GM23338 (cell line): ENCODE measurements at regions not wholly inside any gene's neighbourhood (a gene's known extent, or its start where the extent isn't known, plus 50 kb on each side); places are given as distances from the start of the nearest gene placed in this dataset.

ENCODE experiments used
- ATAC-seq: fragments of 200-7000 bp; cut with Tn5 transposase; 3 replicates; pipeline ENCODE4 v1.9.1; 2020
- DNase-seq: peaks from one replicate; pipeline ENCODE4 v3.0.0-alpha.2; 2015; ENCODE audit warnings: low spot score
- H2AFZ ChIP-seq: fragments of 200-600 bp; sonication (generic); 2 replicates; pipeline ENCODE4 v1.8.0; 2016; ENCODE audit warnings: antibody characterized with exemption, mild to moderate bottlenecking, moderate library complexity
- H3F3A ChIP-seq: fragments of 200-600 bp; sonication (generic); replicated peaks from 2 replicates; pipeline ENCODE4 v1.8.0; 2017; ENCODE audit warnings: antibody characterized with exemption, mixed run types, low read depth
- H3K27ac ChIP-seq: fragments of 200-600 bp; sonication (generic); 2 replicates; pipeline ENCODE4 v1.6.1; 2016; ENCODE audit warnings: low read depth
- H3K27me3 ChIP-seq: fragments of 200-600 bp; sonication (generic); 2 replicates; pipeline ENCODE4 v1.8.0; 2016; ENCODE audit warnings: mild to moderate bottlenecking, mixed run types, moderate library complexity; ENCODE audit not compliant: insufficient read depth
- H3K36me3 ChIP-seq: fragments of 200-600 bp; sonication (generic); 2 replicates; pipeline ENCODE4 v1.8.0; 2016; ENCODE audit warnings: mild to moderate bottlenecking; ENCODE audit not compliant: insufficient read depth
- H3K4me1 ChIP-seq: fragments of 200-600 bp; sonication (generic); 2 replicates; pipeline ENCODE4 v1.8.0; 2016; ENCODE audit warnings: mild to moderate bottlenecking, moderate library complexity; ENCODE audit not compliant: insufficient read depth
- H3K4me2 ChIP-seq: fragments of 200-600 bp; sonication (generic); 2 replicates; pipeline ENCODE4 v1.7.1; 2017; ENCODE audit warnings: mixed run types
- H3K4me3 ChIP-seq: fragments of 200-600 bp; sonication (generic); 2 replicates; pipeline ENCODE4 v1.6.1; 2016; ENCODE audit warnings: mixed run types
- H3K79me2 ChIP-seq: fragments of 200-600 bp; sonication (generic); replicated peaks from 2 replicates; pipeline ENCODE4 v1.8.0; 2017; ENCODE audit warnings: mild to moderate bottlenecking; ENCODE audit not compliant: insufficient read depth
- H3K9me2 ChIP-seq: fragments of 200-600 bp; sonication (generic); 2 replicates; pipeline ENCODE4 v1.8.0; 2017; ENCODE audit not compliant: insufficient read depth
- H4K20me1 ChIP-seq: fragments of 200-600 bp; sonication (generic); replicated peaks from 2 replicates; pipeline ENCODE4 v1.8.0; 2017; ENCODE audit warnings: mild to moderate bottlenecking; ENCODE audit not compliant: insufficient read depth
- H3K27ac Mint-ChIP-seq: 2 replicates; pipeline ENCODE4 v1.8.0; 2020; ENCODE audit warnings: inconsistent platforms, mild to moderate bottlenecking, moderate library complexity, mixed read lengths
- H3K27me3 Mint-ChIP-seq: 3 replicates; pipeline ENCODE4 v1.8.0; 2022; ENCODE audit warnings: low read depth, mild to moderate bottlenecking, moderate library complexity, mixed read lengths, inconsistent platforms; ENCODE audit not compliant: insufficient read depth, poor library complexity
- H3K36me3 Mint-ChIP-seq: 3 replicates; pipeline ENCODE4 v1.8.0; 2021; ENCODE audit warnings: low read depth, mild to moderate bottlenecking, inconsistent platforms, moderate library complexity, mixed read lengths
- H3K4me1 Mint-ChIP-seq: 3 replicates; pipeline ENCODE4 v1.8.0; 2020; ENCODE audit warnings: mild to moderate bottlenecking, inconsistent platforms, mixed read lengths
- H3K4me3 Mint-ChIP-seq: 3 replicates; pipeline ENCODE4 v1.8.0; 2021; ENCODE audit warnings: moderate library complexity, mild to moderate bottlenecking, inconsistent platforms, mixed read lengths
- H3K9me3 Mint-ChIP-seq: 3 replicates; pipeline ENCODE4 v1.8.0; 2020; ENCODE audit warnings: moderate library complexity, mild to moderate bottlenecking, inconsistent platforms, mixed read lengths
- EZH2 ChIP-seq: fragments of 200-600 bp; sonication (generic); IDR thresholded peaks from one replicate; pipeline ENCODE4 v1.8.0; 2017; ENCODE audit warnings: antibody characterized with exemption, mild to moderate bottlenecking, low read depth; ENCODE audit not compliant: unreplicated experiment
- JUNB ChIP-seq: IDR thresholded peaks from one replicate; pipeline ENCODE4 v1.6.1; 2016; ENCODE audit warnings: antibody characterized with exemption; ENCODE audit not compliant: unreplicated experiment
- POLR2AphosphoS5 ChIP-seq: IDR thresholded peaks from 2 replicates; pipeline ENCODE4 v1.6.1; 2016; ENCODE audit warnings: antibody characterized with exemption, low read depth
- STAT1 ChIP-seq: IDR thresholded peaks from one replicate; pipeline ENCODE4 v1.6.1; 2016; ENCODE audit warnings: antibody characterized with exemption; ENCODE audit not compliant: unreplicated experiment
- ZNF114 ChIP-seq: fragments of 250-450 bp; sonication (Bioruptor Pico); IDR thresholded peaks from 2 replicates; pipeline ENCODE4 v1.5.0; 2020; ENCODE audit warnings: mild to moderate bottlenecking, moderate library complexity
- TF ChIP-seq, protein P1 (sequence below): fragments of 250-450 bp; sonication (Bioruptor Pico); IDR thresholded peaks from 2 replicates; pipeline ENCODE4 v1.5.0; 2020; ENCODE audit warnings: mild to moderate bottlenecking, moderate library complexity
- TF ChIP-seq, protein P2 (sequence below), 2 experiments: fragments of 200-600 bp in 1 of 2; sonication (generic) in 1 of 2; conservative IDR thresholded peaks; 2 replicates each; pipeline versions ENCODE4 v1.5.1 to v1.6.1; 2016 to 2017; ENCODE audit warnings: antibody characterized with exemption in 2 of 2, low read depth in 2 of 2, mild to moderate bottlenecking in 2 of 2, moderate library complexity in 1 of 2
- TF ChIP-seq, protein P3 (sequence below): IDR thresholded peaks from 2 replicates; pipeline ENCODE4 v1.6.1; 2016; ENCODE audit warnings: antibody characterized with exemption

DNA sequence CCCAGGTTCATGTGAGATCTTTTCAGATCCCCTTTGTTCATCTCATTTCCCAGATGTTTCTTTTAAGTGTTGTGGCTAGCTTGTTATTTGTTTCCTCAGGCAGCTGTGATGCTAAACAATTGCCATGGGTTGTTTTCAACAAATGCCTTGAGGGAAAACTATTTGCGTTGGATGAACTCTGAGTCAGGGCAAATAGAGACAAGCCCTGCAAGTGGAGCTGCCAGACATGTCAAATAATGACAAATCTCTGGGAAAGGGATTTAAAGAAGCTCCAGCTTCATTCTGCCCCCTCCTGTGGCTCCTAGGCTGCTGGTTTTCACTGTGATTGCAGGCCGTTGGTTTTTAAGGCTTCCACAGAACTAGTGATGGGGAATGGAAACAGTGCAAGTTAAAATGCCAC is 272.4 kb upstream of the SP8 start (continued):
- TF ChIP-seq, protein P1, sequence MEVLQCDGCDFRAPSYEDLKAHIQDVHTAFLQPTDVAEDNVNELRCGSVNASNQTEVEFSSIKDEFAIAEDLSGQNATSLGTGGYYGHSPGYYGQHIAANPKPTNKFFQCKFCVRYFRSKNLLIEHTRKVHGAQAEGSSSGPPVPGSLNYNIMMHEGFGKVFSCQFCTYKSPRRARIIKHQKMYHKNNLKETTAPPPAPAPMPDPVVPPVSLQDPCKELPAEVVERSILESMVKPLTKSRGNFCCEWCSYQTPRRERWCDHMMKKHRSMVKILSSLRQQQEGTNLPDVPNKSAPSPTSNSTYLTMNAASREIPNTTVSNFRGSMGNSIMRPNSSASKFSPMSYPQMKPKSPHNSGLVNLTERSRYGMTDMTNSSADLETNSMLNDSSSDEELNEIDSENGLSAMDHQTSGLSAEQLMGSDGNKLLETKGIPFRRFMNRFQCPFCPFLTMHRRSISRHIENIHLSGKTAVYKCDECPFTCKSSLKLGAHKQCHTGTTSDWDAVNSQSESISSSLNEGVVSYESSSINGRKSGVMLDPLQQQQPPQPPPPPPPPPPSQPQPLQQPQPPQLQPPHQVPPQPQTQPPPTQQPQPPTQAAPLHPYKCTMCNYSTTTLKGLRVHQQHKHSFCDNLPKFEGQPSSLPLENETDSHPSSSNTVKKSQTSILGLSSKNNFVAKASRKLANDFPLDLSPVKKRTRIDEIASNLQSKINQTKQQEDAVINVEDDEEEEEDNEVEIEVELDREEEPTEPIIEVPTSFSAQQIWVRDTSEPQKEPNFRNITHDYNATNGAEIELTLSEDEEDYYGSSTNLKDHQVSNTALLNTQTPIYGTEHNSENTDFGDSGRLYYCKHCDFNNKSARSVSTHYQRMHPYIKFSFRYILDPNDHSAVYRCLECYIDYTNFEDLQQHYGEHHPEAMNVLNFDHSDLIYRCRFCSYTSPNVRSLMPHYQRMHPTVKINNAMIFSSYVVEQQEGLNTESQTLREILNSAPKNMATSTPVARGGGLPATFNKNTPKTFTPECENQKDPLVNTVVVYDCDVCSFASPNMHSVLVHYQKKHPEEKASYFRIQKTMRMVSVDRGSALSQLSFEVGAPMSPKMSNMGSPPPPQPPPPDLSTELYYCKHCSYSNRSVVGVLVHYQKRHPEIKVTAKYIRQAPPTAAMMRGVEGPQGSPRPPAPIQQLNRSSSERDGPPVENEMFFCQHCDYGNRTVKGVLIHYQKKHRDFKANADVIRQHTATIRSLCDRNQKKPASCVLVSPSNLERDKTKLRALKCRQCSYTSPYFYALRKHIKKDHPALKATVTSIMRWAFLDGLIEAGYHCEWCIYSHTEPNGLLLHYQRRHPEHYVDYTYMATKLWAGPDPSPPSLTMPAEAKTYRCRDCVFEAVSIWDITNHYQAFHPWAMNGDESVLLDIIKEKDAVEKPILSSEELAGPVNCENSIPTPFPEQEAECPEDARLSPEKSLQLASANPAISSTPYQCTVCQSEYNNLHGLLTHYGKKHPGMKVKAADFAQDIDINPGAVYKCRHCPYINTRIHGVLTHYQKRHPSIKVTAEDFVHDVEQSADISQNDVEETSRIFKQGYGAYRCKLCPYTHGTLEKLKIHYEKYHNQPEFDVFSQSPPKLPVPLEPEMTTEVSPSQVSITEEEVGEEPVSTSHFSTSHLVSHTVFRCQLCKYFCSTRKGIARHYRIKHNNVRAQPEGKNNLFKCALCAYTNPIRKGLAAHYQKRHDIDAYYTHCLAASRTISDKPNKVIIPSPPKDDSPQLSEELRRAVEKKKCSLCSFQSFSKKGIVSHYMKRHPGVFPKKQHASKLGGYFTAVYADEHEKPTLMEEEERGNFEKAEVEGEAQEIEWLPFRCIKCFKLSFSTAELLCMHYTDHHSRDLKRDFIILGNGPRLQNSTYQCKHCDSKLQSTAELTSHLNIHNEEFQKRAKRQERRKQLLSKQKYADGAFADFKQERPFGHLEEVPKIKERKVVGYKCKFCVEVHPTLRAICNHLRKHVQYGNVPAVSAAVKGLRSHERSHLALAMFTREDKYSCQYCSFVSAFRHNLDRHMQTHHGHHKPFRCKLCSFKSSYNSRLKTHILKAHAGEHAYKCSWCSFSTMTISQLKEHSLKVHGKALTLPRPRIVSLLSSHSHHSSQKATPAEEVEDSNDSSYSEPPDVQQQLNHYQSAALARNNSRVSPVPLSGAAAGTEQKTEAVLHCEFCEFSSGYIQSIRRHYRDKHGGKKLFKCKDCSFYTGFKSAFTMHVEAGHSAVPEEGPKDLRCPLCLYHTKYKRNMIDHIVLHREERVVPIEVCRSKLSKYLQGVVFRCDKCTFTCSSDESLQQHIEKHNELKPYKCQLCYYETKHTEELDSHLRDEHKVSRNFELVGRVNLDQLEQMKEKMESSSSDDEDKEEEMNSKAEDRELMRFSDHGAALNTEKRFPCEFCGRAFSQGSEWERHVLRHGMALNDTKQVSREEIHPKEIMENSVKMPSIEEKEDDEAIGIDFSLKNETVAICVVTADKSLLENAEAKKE (CRISPR knock-in tag) = no peak

DNA sequence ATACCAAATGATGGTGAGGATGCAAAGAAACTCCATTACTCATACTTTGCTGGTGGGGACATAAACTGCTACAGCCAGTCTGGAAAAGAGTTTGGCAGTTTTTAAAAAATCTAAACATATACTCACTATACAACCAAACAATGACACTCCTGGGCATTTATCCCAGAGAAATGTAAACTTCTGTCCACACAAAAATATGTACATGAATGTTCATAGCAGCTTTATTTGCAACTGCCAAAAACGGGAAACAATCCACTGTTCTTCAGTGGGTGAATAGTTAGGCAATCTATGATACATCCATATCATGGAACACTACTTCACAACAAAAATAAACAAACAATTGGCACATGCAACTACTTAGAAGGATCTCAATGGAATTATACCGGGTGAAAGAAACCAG is 276.4 kb upstream of the SP8 start:
- Histone ChIP-seq H3K4me1 (no peaks in the 10 kb centered on the region), H3K9me2 (no peaks in the 10 kb centered on the region), H3K36me3 (no peaks in the 10 kb centered on the region), H2AFZ (no peak overlapping the region), H3K4me2 (no peak overlapping the region), H3K79me2 (no peaks in the 10 kb centered on the region), H4K20me1 (no peaks in the 10 kb centered on the region), H3K27ac (no peak overlapping the region), H3K4me3 (no peak overlapping the region), H3K27me3 (no peaks in the 10 kb centered on the region), H3F3A (no peaks in the 10 kb centered on the region)
- peaks cover 9% of the 10 kb centered on the region; the same call in 1 of the 3 replicates for H3K9me3 Mint-ChIP-seq
- DNase-seq = no peak
- no peak for ATAC-seq
- no peak overlapping the region for H3K27ac Mint-ChIP-seq
- no peak overlapping the region for H3K4me3 Mint-ChIP-seq
- no peaks in the 10 kb centered on the region for H3K27me3 Mint-ChIP-seq
- TF ChIP-seq EZH2 (no peak), JUNB (no peak), STAT1 (no peak), POLR2AphosphoS5 (no peak), ZNF114 (CRISPR knock-in tag) (no peak)
- TF ChIP-seq, protein P2, sequence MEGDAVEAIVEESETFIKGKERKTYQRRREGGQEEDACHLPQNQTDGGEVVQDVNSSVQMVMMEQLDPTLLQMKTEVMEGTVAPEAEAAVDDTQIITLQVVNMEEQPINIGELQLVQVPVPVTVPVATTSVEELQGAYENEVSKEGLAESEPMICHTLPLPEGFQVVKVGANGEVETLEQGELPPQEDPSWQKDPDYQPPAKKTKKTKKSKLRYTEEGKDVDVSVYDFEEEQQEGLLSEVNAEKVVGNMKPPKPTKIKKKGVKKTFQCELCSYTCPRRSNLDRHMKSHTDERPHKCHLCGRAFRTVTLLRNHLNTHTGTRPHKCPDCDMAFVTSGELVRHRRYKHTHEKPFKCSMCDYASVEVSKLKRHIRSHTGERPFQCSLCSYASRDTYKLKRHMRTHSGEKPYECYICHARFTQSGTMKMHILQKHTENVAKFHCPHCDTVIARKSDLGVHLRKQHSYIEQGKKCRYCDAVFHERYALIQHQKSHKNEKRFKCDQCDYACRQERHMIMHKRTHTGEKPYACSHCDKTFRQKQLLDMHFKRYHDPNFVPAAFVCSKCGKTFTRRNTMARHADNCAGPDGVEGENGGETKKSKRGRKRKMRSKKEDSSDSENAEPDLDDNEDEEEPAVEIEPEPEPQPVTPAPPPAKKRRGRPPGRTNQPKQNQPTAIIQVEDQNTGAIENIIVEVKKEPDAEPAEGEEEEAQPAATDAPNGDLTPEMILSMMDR (conservative IDR thresholded peaks at IDR 0.05; ENCODE audit: low read depth in 2 of 2) = no peak
- TF ChIP-seq, protein P3, sequence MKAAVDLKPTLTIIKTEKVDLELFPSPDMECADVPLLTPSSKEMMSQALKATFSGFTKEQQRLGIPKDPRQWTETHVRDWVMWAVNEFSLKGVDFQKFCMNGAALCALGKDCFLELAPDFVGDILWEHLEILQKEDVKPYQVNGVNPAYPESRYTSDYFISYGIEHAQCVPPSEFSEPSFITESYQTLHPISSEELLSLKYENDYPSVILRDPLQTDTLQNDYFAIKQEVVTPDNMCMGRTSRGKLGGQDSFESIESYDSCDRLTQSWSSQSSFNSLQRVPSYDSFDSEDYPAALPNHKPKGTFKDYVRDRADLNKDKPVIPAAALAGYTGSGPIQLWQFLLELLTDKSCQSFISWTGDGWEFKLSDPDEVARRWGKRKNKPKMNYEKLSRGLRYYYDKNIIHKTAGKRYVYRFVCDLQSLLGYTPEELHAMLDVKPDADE = no peak
- no peaks in the 10 kb centered on the region for H3K36me3 Mint-ChIP-seq
- no peaks in the 10 kb centered on the region for H3K4me1 Mint-ChIP-seq
